ENCODE measurements at regions not wholly inside any gene's neighbourhood (a gene's known extent, or its start where the extent isn't known, plus 50 kb on each side); places are given as distances from the start of the nearest gene placed in this dataset.

DNA sequence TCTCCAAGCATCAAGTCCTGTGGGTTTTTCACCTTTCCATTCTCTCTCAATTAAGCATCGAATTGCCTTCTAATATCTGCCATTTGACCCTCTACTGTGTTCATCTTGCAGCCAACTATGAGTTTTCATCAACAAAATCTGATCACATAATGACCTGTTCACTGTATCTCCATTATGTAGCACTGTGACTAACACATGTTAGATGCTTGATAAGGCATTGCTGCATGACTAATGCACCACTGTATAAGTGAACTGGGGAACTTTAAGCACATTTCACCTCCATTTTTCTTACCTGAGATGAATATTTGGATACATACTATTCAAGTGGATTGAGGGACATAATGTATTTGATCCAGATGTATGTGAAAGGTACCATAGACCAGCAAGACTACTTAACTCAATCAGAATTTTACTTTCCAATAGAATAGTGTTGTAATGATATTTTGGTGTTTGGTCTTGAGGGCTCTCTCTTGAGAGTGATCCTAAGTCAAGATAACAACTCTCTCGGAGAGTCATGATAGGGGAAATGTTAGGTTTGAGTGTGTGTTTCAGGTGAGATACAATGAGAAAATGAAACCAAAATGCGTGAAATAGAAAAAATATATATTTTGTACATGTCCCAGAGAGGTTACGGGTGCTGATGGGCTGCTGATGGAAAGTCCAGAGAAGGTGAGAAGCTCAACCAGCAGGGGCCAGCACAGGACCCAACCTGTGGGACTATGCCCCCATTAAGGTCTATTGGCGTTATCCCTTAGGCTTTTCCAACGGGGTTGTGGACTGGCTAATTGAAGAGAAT is 60.2 kb upstream of the HS3ST1 start:
- TF ChIP-seq, protein P1, sequence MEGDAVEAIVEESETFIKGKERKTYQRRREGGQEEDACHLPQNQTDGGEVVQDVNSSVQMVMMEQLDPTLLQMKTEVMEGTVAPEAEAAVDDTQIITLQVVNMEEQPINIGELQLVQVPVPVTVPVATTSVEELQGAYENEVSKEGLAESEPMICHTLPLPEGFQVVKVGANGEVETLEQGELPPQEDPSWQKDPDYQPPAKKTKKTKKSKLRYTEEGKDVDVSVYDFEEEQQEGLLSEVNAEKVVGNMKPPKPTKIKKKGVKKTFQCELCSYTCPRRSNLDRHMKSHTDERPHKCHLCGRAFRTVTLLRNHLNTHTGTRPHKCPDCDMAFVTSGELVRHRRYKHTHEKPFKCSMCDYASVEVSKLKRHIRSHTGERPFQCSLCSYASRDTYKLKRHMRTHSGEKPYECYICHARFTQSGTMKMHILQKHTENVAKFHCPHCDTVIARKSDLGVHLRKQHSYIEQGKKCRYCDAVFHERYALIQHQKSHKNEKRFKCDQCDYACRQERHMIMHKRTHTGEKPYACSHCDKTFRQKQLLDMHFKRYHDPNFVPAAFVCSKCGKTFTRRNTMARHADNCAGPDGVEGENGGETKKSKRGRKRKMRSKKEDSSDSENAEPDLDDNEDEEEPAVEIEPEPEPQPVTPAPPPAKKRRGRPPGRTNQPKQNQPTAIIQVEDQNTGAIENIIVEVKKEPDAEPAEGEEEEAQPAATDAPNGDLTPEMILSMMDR (IDR thresholded peaks at IDR 0.05; ENCODE audit: low read depth, low read length, missing control alignments) = no peak
- H3K4me3 ChIP-seq (ENCODE audit: low read depth, low read length) = no peak overlapping the region
- DNase-seq (ENCODE audit: low read depth) = no peak

DNA sequence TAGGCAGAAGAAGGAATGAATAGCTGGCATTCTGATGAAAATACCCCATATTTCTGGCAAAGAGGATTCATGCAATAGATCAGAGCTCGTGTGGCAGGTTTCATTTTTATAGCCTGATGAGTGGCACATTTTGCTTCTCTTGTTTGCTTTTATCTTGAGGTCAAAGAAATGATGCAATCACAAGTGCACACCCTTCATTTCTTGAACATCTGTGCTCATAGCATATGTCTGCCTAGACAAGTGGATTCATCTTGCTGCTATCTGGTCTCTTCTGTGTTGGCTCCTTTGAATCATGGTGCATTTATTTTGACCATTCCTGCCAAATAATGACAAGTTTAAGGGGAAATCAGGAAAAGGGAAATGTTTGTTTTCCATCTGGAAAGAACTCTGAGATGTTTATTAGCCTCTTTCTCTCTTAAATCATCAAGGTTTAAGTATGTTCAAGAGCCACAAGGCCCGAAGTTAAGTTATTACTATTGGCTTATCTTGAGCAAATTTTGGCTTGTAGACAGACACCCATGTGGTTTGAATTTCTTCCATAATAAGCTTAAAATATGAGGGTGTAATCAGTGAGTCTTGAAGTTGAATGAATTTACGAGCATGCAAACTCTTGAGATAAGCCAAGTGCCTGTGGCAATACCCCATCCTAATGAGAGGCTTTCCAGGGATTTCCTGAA is 59.3 kb upstream of the HS3ST1 start:
- TF ChIP-seq, protein P1 (IDR thresholded peaks at IDR 0.05; ENCODE audit: low read depth, low read length, missing control alignments) = no peak
- DNase-seq (ENCODE audit: low read depth) = no peak
- H3K4me3 ChIP-seq (ENCODE audit: low read depth, low read length) = no peak overlapping the region

DNA sequence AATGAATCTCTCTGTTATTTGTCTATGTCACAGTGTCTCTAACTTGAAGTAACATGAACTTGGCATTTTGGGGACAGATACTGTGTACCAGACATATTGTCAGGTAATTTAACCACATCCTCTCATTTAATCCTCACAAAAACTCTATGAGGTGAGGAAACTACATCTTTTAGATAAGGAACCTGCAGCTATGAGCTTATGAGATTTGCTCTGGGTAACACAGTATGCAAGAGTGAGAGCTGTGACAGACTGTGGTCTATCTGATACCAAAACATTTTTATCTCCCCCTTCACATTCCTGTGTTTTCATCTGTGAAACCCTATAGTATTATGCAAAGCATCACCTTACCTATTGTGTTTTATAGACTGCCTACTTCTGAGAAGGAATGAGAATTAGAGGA is 58.4 kb upstream of the HS3ST1 start:
- DNase-seq (ENCODE audit: low read depth) = no peak
- H3K4me3 ChIP-seq (ENCODE audit: low read depth, low read length) = no peak overlapping the region
- TF ChIP-seq, protein P1 (IDR thresholded peaks at IDR 0.05; ENCODE audit: low read depth, low read length, missing control alignments) = no peak

DNA sequence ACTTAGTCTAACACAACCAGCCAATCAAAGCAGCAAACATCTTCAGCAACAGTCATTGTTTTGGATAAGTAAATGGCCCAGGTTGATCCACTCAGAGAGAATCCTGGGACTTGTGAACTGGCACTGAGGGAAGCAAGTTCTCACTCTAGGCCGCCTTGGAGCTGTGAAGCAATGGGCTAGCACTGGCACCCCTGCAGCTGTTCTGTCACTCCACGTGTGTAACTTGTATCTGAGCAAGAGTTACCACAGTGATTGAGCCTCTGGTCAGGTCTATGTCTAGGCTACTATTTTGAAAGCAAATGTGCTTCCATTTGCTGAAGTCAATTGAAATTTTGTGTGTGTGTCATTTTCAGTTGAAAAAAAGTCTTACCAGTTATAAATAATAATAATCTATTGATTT is 57.2 kb upstream of the HS3ST1 start:
- H3K4me3 ChIP-seq (ENCODE audit: low read depth, low read length) = no peak overlapping the region
- TF ChIP-seq, protein P1 (IDR thresholded peaks at IDR 0.05; ENCODE audit: low read depth, low read length, missing control alignments) = no peak
- DNase-seq (ENCODE audit: low read depth) = no peak

DNA sequence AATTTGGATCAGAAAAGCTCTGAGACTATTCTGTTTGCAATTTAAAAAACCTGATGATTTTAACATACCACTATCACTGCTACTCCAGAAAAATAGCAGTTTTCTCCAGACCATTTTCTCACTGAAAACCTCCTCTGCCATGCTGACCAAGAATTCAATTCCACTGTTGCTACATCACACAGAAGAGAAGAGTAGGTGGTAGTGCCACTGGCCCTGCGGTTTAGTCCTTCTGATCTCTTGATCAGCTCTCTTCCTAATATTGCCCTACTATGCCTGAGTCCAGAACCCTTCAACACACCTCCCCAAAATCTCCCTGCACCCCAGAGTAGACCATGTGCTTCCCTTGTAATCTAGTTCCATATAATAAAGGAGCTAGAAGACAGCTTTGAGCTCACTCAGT is 55.8 kb upstream of the HS3ST1 start:
- no peak overlapping the region for H3K4me3 ChIP-seq (ENCODE audit: low read depth, low read length)
- TF ChIP-seq, protein P1 (IDR thresholded peaks at IDR 0.05; ENCODE audit: low read depth, low read length, missing control alignments) = no peak
- DNase-seq (ENCODE audit: low read depth) = no peak

DNA sequence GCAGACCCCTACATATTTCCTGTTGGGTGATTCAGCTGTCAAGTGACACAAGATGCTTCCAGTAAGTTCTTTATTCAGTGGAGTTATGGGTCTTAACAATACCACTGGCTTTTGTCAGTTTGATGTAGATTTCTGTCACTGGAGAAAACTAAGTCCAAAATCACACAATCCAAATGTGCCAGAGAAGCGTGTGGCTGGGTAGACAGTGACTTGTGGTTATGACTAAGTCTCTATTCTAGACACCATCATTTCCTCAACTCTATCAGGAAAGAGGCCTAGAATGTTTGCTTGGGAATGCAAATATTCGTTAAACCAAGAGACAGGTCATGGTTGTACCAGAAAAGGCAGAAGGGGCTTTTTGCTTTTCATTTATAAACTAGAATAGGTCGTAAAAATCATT is 54.4 kb upstream of the HS3ST1 start:
- TF ChIP-seq, protein P1 (IDR thresholded peaks at IDR 0.05; ENCODE audit: low read depth, low read length, missing control alignments) = no peak
- DNase-seq (ENCODE audit: low read depth) = no peak
- no peak overlapping the region for H3K4me3 ChIP-seq (ENCODE audit: low read depth, low read length)

All from GM12864 (cell line).